H1 (cell line): ENCODE measurements at regions not wholly inside any gene's neighbourhood (a gene's known extent, or its start where the extent isn't known, plus 50 kb on each side); places are given as distances from the start of the nearest gene placed in this dataset.

ENCODE experiments used
- CTCF ChIA-PET: fragments of 300-600 bp; sonication (Branson Sonifier 250); formaldehyde crosslinking; loops from one replicate; lab custom pipeline; 2021; ENCODE audit not compliant: partially characterized antibody; lab: Charles Lee
- POLR2A ChIA-PET: fragments of 300-600 bp; sonication (Branson Sonifier 250); formaldehyde crosslinking; loops from one replicate; lab custom pipeline; 2021; ENCODE audit warnings: inconsistent platforms; ENCODE audit not compliant: partially characterized antibody; lab: Charles Lee
- DNase-seq, 2 experiments: peaks; one replicate each; pipeline versions ENCODE4 v3.0.0 to v3.0.0-alpha.2; 2010 to 2022; ENCODE audit warnings: low spot score in 2 of 2, low read depth in 1 of 2, mixed read lengths in 1 of 2
- FAIRE-seq: peaks from 2 replicates; lab custom pipeline; 2011; peaks lifted over from hg19 to GRCh38; lab: Jason Lieb, UNC
- H2AFZ ChIP-seq: 2 replicates; pipeline ENCODE4 v1.8.1; 2012; ENCODE audit warnings: low read length, inconsistent platforms
- H2AK5ac ChIP-seq: 2 replicates; pipeline ENCODE4 v1.6.1; 2013; ENCODE audit warnings: low read depth, low read length
- H2BK120ac ChIP-seq: replicated peaks from 2 replicates; pipeline ENCODE3; 2013; ENCODE audit warnings: low read depth, low read length, inconsistent platforms
- H2BK12ac ChIP-seq: 2 replicates; pipeline ENCODE4 v1.6.1; 2013; ENCODE audit warnings: low read depth, low read length
- H2BK15ac ChIP-seq: 2 replicates; pipeline ENCODE4 v1.6.1; 2013; ENCODE audit warnings: low read length
- H2BK20ac ChIP-seq: 2 replicates; pipeline ENCODE4 v1.6.1; 2013; ENCODE audit warnings: low read length
- H2BK5ac ChIP-seq: 2 replicates; pipeline ENCODE4 v1.6.1; 2013; ENCODE audit warnings: low read depth, low read length
- H3K14ac ChIP-seq: 2 replicates; pipeline ENCODE4 v1.6.1; 2013; ENCODE audit warnings: inconsistent platforms; ENCODE audit not compliant: insufficient read length
- H3K18ac ChIP-seq: 2 replicates; pipeline ENCODE4 v1.6.1; 2013; ENCODE audit warnings: low read length; ENCODE audit errors: extremely low read depth
- H3K23ac ChIP-seq: 2 replicates; pipeline ENCODE4 v1.6.1; 2013; ENCODE audit warnings: inconsistent platforms; ENCODE audit not compliant: insufficient read length
- H3K23me2 ChIP-seq: 2 replicates; pipeline ENCODE4 v1.6.1; 2013; ENCODE audit warnings: low read depth, low read length
- H3K27ac ChIP-seq: 2 replicates; pipeline ENCODE4 v1.6.1; 2011; ENCODE audit warnings: low read depth, low read length, inconsistent platforms
- H3K27me3 ChIP-seq, 4 experiments: replicated peaks in 1 of 4; 1 replicate in 1 of 4; 2 replicates in 3 of 4; pipeline versions ENCODE4 v1.6.1 to v1.8.1; 2011 to 2013; ENCODE audit warnings: low read length in 3 of 4, mild to moderate bottlenecking in 3 of 4, inconsistent platforms in 2 of 4, mixed read lengths in 2 of 4, moderate library complexity in 1 of 4; ENCODE audit not compliant: control insufficient read depth in 3 of 4, insufficient read depth in 3 of 4; ENCODE audit errors: extremely low read depth in 1 of 4
- H3K36me3 ChIP-seq, 4 experiments: 2 replicates each; pipeline versions ENCODE4 v1.6.1 to v1.8.1; 2011 to 2013; ENCODE audit warnings: mild to moderate bottlenecking in 4 of 4, low read length in 3 of 4, moderate library complexity in 2 of 4, control low read depth in 1 of 4, inconsistent platforms in 1 of 4; ENCODE audit not compliant: insufficient read depth in 4 of 4, control insufficient read depth in 2 of 4
- H3K4ac ChIP-seq: replicated peaks from 2 replicates; pipeline ENCODE3; 2013; ENCODE audit warnings: low read length, low read depth, mixed read lengths, inconsistent platforms; ENCODE audit not compliant: insufficient read length
- H3K4me1 ChIP-seq, 4 experiments: replicated peaks in 1 of 4; 1 replicate in 1 of 4; 2 replicates in 3 of 4; pipeline versions ENCODE4 v1.6.1 to v1.8.1; 2011 to 2013; ENCODE audit warnings: low read length in 3 of 4, inconsistent platforms in 2 of 4, mixed read lengths in 1 of 4; ENCODE audit not compliant: insufficient read depth in 4 of 4, control insufficient read depth in 3 of 4
- H3K4me2 ChIP-seq, 2 experiments: 2 replicates each; pipeline versions ENCODE4 v1.6.1 to v1.8.1; 2011 to 2013; ENCODE audit warnings: low read depth in 2 of 2, low read length in 2 of 2, control low read depth in 1 of 2, inconsistent platforms in 1 of 2, mild to moderate bottlenecking in 1 of 2; ENCODE audit not compliant: insufficient read depth in 1 of 2
- H3K4me3 ChIP-seq, 4 experiments: fragments of 200-600, 300-600 bp in 1 of 4; sonication (generic), shearing (Covaris generic), sonication (Bioruptor Twin) in 1 of 4; 2 replicates each; pipeline versions ENCODE4 v1.5.1 to v1.8.1; 2011 to 2016; ENCODE audit warnings: low read length in 4 of 4, low read depth in 3 of 4, control low read depth in 2 of 4, inconsistent platforms in 2 of 4, mild to moderate bottlenecking in 2 of 4, mixed read lengths in 1 of 4, moderate library complexity in 1 of 4; ENCODE audit not compliant: insufficient read depth in 2 of 4; ENCODE audit errors: extremely low read depth in 1 of 4
- H3K56ac ChIP-seq: replicated peaks from 2 replicates; pipeline ENCODE3; 2013; ENCODE audit warnings: low read depth, mild to moderate bottlenecking, mixed read lengths, low read length, inconsistent platforms; ENCODE audit not compliant: insufficient read length
- H3K79me1 ChIP-seq: 2 replicates; pipeline ENCODE4 v1.6.1; 2013; ENCODE audit warnings: low read depth, low read length, control low read depth
- H3K79me2 ChIP-seq, 2 experiments: 2 replicates each; pipeline versions ENCODE4 v1.6.1 to v1.8.1; 2012 to 2013; ENCODE audit warnings: low read length in 2 of 2, mild to moderate bottlenecking in 2 of 2, inconsistent platforms in 1 of 2; ENCODE audit not compliant: insufficient read depth in 2 of 2, control insufficient read depth in 1 of 2
- H3K9ac ChIP-seq, 4 experiments: replicated peaks in 1 of 4; 1 replicate in 1 of 4; 2 replicates in 3 of 4; pipeline versions ENCODE4 v1.6.1 to v1.8.1; 2011 to 2013; ENCODE audit warnings: low read depth in 3 of 4, low read length in 3 of 4, control low read depth in 2 of 4, mild to moderate bottlenecking in 2 of 4, moderate library complexity in 2 of 4, inconsistent platforms in 1 of 4; ENCODE audit errors: extremely low read depth in 1 of 4
- H3K9me3 ChIP-seq, 2 experiments: 2 replicates each; pipeline versions ENCODE4 v1.6.1 to v1.8.1; 2012 to 2013; ENCODE audit warnings: mild to moderate bottlenecking in 2 of 2, moderate library complexity in 2 of 2, control low read depth in 1 of 2, inconsistent platforms in 1 of 2, low read depth in 1 of 2, low read length in 1 of 2, mixed read lengths in 1 of 2; ENCODE audit not compliant: insufficient read depth in 2 of 2
- H4K20me1 ChIP-seq, 2 experiments: replicated peaks in 1 of 2; 2 replicates each; pipeline versions ENCODE3 to v1.8.1; 2011 to 2013; ENCODE audit warnings: inconsistent platforms in 2 of 2, low read length in 2 of 2, mild to moderate bottlenecking in 1 of 2; ENCODE audit not compliant: insufficient read depth in 2 of 2, control insufficient read depth in 1 of 2
- H4K5ac ChIP-seq: 2 replicates; pipeline ENCODE4 v1.6.1; 2013; ENCODE audit warnings: low read length, low read depth, mixed read lengths, inconsistent platforms; ENCODE audit not compliant: insufficient read length
- H4K8ac ChIP-seq: 2 replicates; pipeline ENCODE4 v1.8.0; 2013; ENCODE audit warnings: mild to moderate bottlenecking, moderate library complexity, low read length, inconsistent platforms; ENCODE audit not compliant: insufficient read depth; ENCODE audit errors: extremely low read depth
- H4K91ac ChIP-seq: replicated peaks from 2 replicates; pipeline ENCODE3; 2013; ENCODE audit warnings: low read length, mixed read lengths, inconsistent platforms; ENCODE audit not compliant: insufficient read length
- SP1 ChIP-seq: IDR thresholded peaks from 2 replicates; pipeline ENCODE4 v1.6.1; 2011; ENCODE audit warnings: low read depth, low read length
- WGBS, 2 experiments: shearing (Covaris generic) in 1 of 2; methylation state at CpG; one replicate each; pipeline versions ENCODE4 v1.1.6 to v1.1.7; 2013 to 2015; ENCODE audit warnings: low lambda C conversion rate in 2 of 2, mixed read lengths in 2 of 2, inconsistent platforms in 1 of 2, low coverage in 1 of 2, missing lambda C conversion rate in 1 of 2; ENCODE audit not compliant: insufficient replicate concordance in 2 of 2, insufficient coverage in 1 of 2, insufficient read length in 1 of 2; ENCODE audit errors: extremely low coverage in 1 of 2, missing lambda C conversion rate in 1 of 2; 5-methylcytosine and 5-hydroxymethylcytosine counted together
- TF ChIP-seq, protein P1 (sequence below): IDR thresholded peaks from 2 replicates; pipeline ENCODE4 v1.6.1; 2012; ENCODE audit warnings: inconsistent platforms

DNA sequence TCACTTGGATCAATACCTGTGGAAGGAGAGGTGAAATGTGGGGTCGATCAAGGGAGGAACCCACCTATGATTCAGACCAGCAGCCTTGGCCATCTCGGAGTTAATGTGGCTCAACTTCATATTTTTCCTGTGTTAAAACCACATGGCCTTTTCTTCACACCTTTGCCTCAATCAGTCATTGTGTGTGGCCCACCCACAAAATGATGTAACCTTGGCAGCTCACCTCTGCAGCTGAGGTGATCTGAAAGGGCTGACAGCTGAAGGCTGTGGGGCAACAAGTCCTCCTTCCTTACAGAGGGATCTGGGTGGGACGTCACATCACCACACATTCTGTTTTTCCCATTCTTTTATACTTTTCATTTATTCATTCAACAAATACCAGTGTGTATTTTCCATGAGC, 357.1 kb upstream of the HSF2 start:
- TF ChIP-seq, protein P1, sequence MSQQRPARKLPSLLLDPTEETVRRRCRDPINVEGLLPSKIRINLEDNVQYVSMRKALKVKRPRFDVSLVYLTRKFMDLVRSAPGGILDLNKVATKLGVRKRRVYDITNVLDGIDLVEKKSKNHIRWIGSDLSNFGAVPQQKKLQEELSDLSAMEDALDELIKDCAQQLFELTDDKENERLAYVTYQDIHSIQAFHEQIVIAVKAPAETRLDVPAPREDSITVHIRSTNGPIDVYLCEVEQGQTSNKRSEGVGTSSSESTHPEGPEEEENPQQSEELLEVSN: peak; percentile 36; the same call in 1 of the 2 replicates
- no peak for TF ChIP-seq SP1
- Histone ChIP-seq H3K27me3 (no peaks in the 10 kb centered on the region), H3K23me2 (no peaks in the 10 kb centered on the region), H3K9me3 (0 out of 4 replicates have a peak, but pooled peaks cover 0 to 3% of the 10 kb centered on the region in 2 experiments), H3K36me3 (no peaks in the 10 kb centered on the region), H4K20me1 (no peaks in the 10 kb centered on the region), H3K9ac (no peak overlapping the region), H2AFZ (no peak overlapping the region), H4K91ac (no peak overlapping the region), H3K14ac (peak overlapping the region; percentile 19), H4K8ac (no peak overlapping the region), H3K18ac (no peak overlapping the region), H2BK15ac (no peak overlapping the region), H3K4ac (no peak overlapping the region), H2AK5ac (no peak overlapping the region), H3K4me2 (no peak overlapping the region), H2BK120ac (no peak overlapping the region), H3K4me1 (no peaks in the 10 kb centered on the region), H3K56ac (no peak overlapping the region), H3K4me3 (no peak overlapping the region), H3K27ac (no peak overlapping the region), H3K23ac (no peak overlapping the region), H2BK20ac (no peak overlapping the region), H3K79me2 (no peaks in the 10 kb centered on the region), H4K5ac (peak overlapping the region; percentile 22), H2BK5ac (no peak overlapping the region), H2BK12ac (0 out of 2 replicates have a peak overlapping the region, but pooled peaks have one; percentile 39), H3K79me1 (no peaks in the 10 kb centered on the region)
- ChIA-PET CTCF (no interaction called here), POLR2A (no interaction called here)
- DNase-seq: no peak
- FAIRE-seq: no peak
- 91% methylated on average over 3 of the region's 3 CpGs; no CpG with 5 or more reads in 1 of the 2 experiments for WGBS, 2 experiments
